B cell (primary cell): ENCODE measurements at regions not wholly inside any gene's neighbourhood (a gene's known extent, or its start where the extent isn't known, plus 50 kb on each side); places are given as distances from the start of the nearest gene placed in this dataset.

Source experiments
- ATAC-seq: fragments of 200-7000 bp; cut with Tn5 transposase; one replicate; pipeline ENCODE4 v1.10.0; 2021; ENCODE audit warnings: low read depth, mild to moderate bottlenecking, moderate number of reproducible peaks, moderate library complexity
- CTCF ChIA-PET: fragments of 350-600 bp; sonication (Branson Sonifier 250); formaldehyde crosslinking; loops from one replicate; lab custom pipeline; 2021; ENCODE audit warnings: antibody characterized with exemption, inconsistent platforms; lab: Charles Lee
- POLR2A ChIA-PET: fragments of 350-600 bp; sonication (Branson Sonifier 250); formaldehyde crosslinking; loops from one replicate; lab custom pipeline; 2021; ENCODE audit warnings: antibody characterized with exemption; lab: Charles Lee
- DNase-seq: peaks from one replicate; pipeline ENCODE4 v3.0.0; 2013
- H2AFZ ChIP-seq: 2 replicates; pipeline ENCODE4 v1.6.1; 2012; ENCODE audit warnings: mild to moderate bottlenecking, low read depth, low read length; ENCODE audit not compliant: insufficient read depth, poor library complexity, severe bottlenecking
- H3K27ac ChIP-seq, 2 donors: 1 replicate in 1 of 2; 2 replicates in 1 of 2; pipeline ENCODE4 v1.5.1; 2012 to 2013; ENCODE audit warnings: low read length in 2 of 2, mild to moderate bottlenecking in 2 of 2, moderate library complexity in 1 of 2
- H3K27me3 ChIP-seq, 4 experiments: fragments of 200-600 bp in 1 of 4; sonication (generic) in 1 of 4; replicated peaks in 1 of 4; 1 replicate in 2 of 4; 2 replicates in 2 of 4; pipeline versions ENCODE4 v1.6.1 to v1.7.0; 2013 to 2016; ENCODE audit warnings: low read length in 3 of 4, mild to moderate bottlenecking in 2 of 4, mixed read lengths in 1 of 4, moderate library complexity in 1 of 4; ENCODE audit not compliant: insufficient read depth in 4 of 4, control insufficient read depth in 3 of 4; ENCODE audit errors: control extremely low read depth in 1 of 4
- H3K36me3 ChIP-seq, 2 experiments: replicated peaks in 1 of 2; 1 replicate in 1 of 2; 2 replicates in 1 of 2; pipeline versions ENCODE4 v1.6.1 to v1.7.1; 2013; ENCODE audit warnings: low read length in 1 of 2; ENCODE audit not compliant: insufficient read depth in 2 of 2, control insufficient read depth in 1 of 2; ENCODE audit errors: control extremely low read depth in 1 of 2, extremely low read depth in 1 of 2
- H3K4me1 ChIP-seq, 2 donors: fragments of 200-600 bp in 1 of 2; sonication (generic) in 1 of 2; 1 replicate in 1 of 2; 2 replicates in 1 of 2; pipeline versions ENCODE4 v1.5.1 to v1.6.1; 2013 to 2017; ENCODE audit warnings: low read length in 2 of 2; ENCODE audit not compliant: control insufficient read depth in 2 of 2, insufficient read depth in 2 of 2
- H3K4me2 ChIP-seq: replicated peaks from 2 replicates; pipeline ENCODE3; 2012; ENCODE audit warnings: mild to moderate bottlenecking, low read depth, low read length; ENCODE audit not compliant: poor library complexity, severe bottlenecking
- H3K4me3 ChIP-seq, 5 experiments: fragments of 200-600 bp in 1 of 5; sonication (generic) in 1 of 5; 1 replicate in 3 of 5; 2 replicates in 2 of 5; pipeline versions ENCODE4 v1.5.1 to v1.7.0; 2011 to 2016; ENCODE audit warnings: low read length in 4 of 5, mild to moderate bottlenecking in 4 of 5, low read depth in 2 of 5, control low read depth in 1 of 5, moderate library complexity in 1 of 5; ENCODE audit not compliant: insufficient read depth in 1 of 5; ENCODE audit errors: control extremely low read depth in 1 of 5, extremely low read depth in 1 of 5
- H3K79me2 ChIP-seq: fragments of 200-600 bp; sonication (generic); one replicate; pipeline ENCODE4 v1.6.0; 2016; ENCODE audit warnings: low read length; ENCODE audit not compliant: control insufficient read depth, insufficient read depth
- H3K9ac ChIP-seq: fragments of 200-600 bp; sonication (generic); 2 replicates; pipeline ENCODE4 v1.6.1; 2017; ENCODE audit warnings: mild to moderate bottlenecking, low read length, moderate library complexity
- H3K9me3 ChIP-seq, 3 donors: one replicate each; pipeline versions ENCODE4 v1.6.1 to v1.7.1; 2013; ENCODE audit warnings: low read length in 2 of 3; ENCODE audit not compliant: control insufficient read depth in 2 of 3, insufficient read depth in 1 of 3; ENCODE audit errors: control extremely low read depth in 1 of 3
- H4K20me1 ChIP-seq: 2 replicates; pipeline ENCODE4 v1.6.0; 2012; ENCODE audit warnings: mild to moderate bottlenecking, low read length; ENCODE audit not compliant: insufficient read depth, control insufficient read depth, poor library complexity, severe bottlenecking
- H3K27ac Mint-ChIP-seq: one replicate; pipeline ENCODE4 v1.8.0; 2021; ENCODE audit warnings: mixed read lengths
- H3K27me3 Mint-ChIP-seq: one replicate; pipeline ENCODE4 v1.8.0; 2021; ENCODE audit warnings: mixed read lengths
- H3K4me1 Mint-ChIP-seq: one replicate; pipeline ENCODE4 v1.8.0; 2021; ENCODE audit warnings: mixed read lengths
- H3K4me3 Mint-ChIP-seq: one replicate; pipeline ENCODE4 v1.8.0; 2021; ENCODE audit warnings: mixed read lengths
- H3K9me3 Mint-ChIP-seq: one replicate; pipeline ENCODE4 v1.8.0; 2022; ENCODE audit warnings: mixed read lengths; ENCODE audit not compliant: insufficient read depth
- EZH2 ChIP-seq: IDR thresholded peaks from 2 replicates; pipeline ENCODE4 v1.6.1; 2012; ENCODE audit warnings: borderline replicate concordance, low read depth, mild to moderate bottlenecking, moderate library complexity, low read length; ENCODE audit not compliant: insufficient read depth, poor library complexity, severe bottlenecking
- WGBS: methylation state at CpG from one replicate; pipeline ENCODE4 v1.1.5; 2013; ENCODE audit warnings: missing lambda C conversion rate; ENCODE audit not compliant: insufficient coverage; 5-methylcytosine and 5-hydroxymethylcytosine counted together
- intact Hi-C: fragments of 100-400 bp; cut with micrococcal nuclease; formaldehyde crosslinking; loops from one replicate; pipeline ENCODE4 v1.10.0; 2022
- TF ChIP-seq, protein P1 (sequence below): fragments of 200-600 bp; IDR thresholded peaks from one replicate; pipeline ENCODE4 v1.8.0; 2022; ENCODE audit warnings: antibody characterized with exemption, mild to moderate bottlenecking

DNA sequence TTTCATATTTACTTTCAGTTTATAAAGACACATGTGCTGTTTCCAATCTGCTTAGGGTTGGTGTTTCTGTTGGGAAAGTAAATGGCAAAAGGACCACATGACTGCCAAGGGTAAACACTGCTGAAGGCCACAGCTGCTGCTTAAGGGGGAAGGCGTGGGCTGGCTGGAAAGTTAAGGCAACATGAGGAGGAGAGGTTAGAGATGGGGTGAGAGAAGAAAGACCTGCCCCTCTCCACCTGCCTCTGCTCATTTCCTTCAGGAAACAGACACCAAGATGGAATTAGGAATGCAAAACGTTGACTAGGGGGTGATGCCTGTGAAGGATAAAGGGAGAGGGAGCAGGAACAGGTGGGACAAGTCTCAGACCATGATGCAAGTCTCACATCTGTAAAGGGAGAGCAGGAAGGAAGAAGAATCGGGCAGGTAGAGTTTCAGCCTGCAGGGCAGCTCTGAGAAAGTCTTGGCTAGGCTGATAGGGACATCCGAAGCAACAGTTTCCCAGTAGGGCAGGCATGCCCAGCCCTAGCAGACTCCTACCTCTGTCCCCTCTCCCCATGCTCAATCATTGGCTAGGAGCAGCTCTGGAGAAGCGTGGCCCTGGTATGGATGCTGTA is 86.0 kb downstream of the CDC42EP3 start:
- Histone ChIP-seq H3K4me3 (peak overlapping the region in 2 of 5 experiments; percentile 2 to 15), H3K36me3 (no peaks in the 10 kb centered on the region), H3K9ac (peak overlapping the region; percentile 31), H3K9me3 (no peaks in the 10 kb centered on the region), H3K79me2 (no peaks in the 10 kb centered on the region), H3K27ac (no peak overlapping the region), H3K27me3 (no peaks in the 10 kb centered on the region), H2AFZ (peak overlapping the region; percentile 67), H3K4me1 (peaks cover 18 to 22% of the 10 kb centered on the region in 2 donors), H4K20me1 (no peaks in the 10 kb centered on the region), H3K4me2 (peak overlapping the region; percentile 42)
- no peaks in the 10 kb centered on the region for H3K9me3 Mint-ChIP-seq
- peak overlapping the region; percentile 56 for H3K27ac Mint-ChIP-seq
- WGBS = 46% methylated on average over 3 of the region's 5 CpGs
- H3K27me3 Mint-ChIP-seq = no peaks in the 10 kb centered on the region
- no peak for ATAC-seq
- ChIA-PET POLR2A (no interaction called here), CTCF (no interaction called here)
- no peak for DNase-seq
- no peak for TF ChIP-seq EZH2
- TF ChIP-seq, protein P1, sequence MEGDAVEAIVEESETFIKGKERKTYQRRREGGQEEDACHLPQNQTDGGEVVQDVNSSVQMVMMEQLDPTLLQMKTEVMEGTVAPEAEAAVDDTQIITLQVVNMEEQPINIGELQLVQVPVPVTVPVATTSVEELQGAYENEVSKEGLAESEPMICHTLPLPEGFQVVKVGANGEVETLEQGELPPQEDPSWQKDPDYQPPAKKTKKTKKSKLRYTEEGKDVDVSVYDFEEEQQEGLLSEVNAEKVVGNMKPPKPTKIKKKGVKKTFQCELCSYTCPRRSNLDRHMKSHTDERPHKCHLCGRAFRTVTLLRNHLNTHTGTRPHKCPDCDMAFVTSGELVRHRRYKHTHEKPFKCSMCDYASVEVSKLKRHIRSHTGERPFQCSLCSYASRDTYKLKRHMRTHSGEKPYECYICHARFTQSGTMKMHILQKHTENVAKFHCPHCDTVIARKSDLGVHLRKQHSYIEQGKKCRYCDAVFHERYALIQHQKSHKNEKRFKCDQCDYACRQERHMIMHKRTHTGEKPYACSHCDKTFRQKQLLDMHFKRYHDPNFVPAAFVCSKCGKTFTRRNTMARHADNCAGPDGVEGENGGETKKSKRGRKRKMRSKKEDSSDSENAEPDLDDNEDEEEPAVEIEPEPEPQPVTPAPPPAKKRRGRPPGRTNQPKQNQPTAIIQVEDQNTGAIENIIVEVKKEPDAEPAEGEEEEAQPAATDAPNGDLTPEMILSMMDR = no peak
- intact Hi-C loops = loop anchor here (2.0 kb wide), 1 partner anchor 15 kb away; no protein-coding TSS in a partner anchor
- peak overlapping the region; percentile 63 for H3K4me3 Mint-ChIP-seq
- peaks cover 48% of the 10 kb centered on the region for H3K4me1 Mint-ChIP-seq

DNA sequence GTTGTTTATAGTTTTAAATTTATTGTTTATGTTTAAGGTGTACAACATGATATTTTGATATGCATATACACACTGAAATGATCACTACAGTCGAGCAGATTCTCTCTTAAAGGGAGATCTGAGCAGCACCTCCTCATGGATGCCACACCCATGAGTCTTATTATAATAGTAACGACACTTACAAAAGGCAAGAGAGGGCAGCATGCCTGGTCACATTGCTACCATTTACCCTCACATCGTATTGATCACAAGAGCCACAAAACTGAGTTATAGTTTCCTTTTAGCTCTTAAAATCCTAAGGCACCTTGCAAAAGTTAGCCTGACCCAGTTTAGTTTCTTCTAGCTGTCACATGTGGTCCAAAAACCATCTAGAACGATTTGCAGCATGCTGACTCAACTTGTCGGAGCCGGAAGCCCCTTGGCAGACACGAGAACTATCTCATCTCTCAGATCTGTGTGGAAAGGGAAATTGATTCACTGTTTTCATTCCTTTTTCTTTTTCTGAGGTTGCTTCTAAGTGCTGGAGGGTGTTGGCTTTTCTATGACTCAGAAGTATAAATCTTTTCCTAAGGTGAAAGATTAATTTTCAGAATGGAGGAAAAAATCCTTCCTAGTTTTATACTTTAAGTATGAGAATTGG is 85.3 kb downstream of the CDC42EP3 start:
- no peaks in the 10 kb centered on the region for H3K27me3 Mint-ChIP-seq
- Histone ChIP-seq H3K4me2 (peak overlapping the region; percentile 29), H4K20me1 (no peaks in the 10 kb centered on the region), H3K79me2 (no peaks in the 10 kb centered on the region), H3K9me3 (no peaks in the 10 kb centered on the region), H3K27me3 (no peaks in the 10 kb centered on the region), H3K36me3 (no peaks in the 10 kb centered on the region), H3K4me3 (no peak overlapping the region), H3K4me1 (peaks cover 18 to 22% of the 10 kb centered on the region in 2 donors), H2AFZ (peak overlapping the region; percentile 10), H3K27ac (no peak overlapping the region), H3K9ac (no peak overlapping the region)
- no peaks in the 10 kb centered on the region for H3K9me3 Mint-ChIP-seq
- ATAC-seq (no peak), DNase-seq (no peak)
- POLR2A ChIA-PET = no interaction called here
- WGBS = 21% methylated on average over 2 of the region's 7 CpGs
- H3K27ac Mint-ChIP-seq = no peak overlapping the region
- CTCF ChIA-PET = no interaction called here
- peaks cover 48% of the 10 kb centered on the region for H3K4me1 Mint-ChIP-seq
- intact Hi-C loops = loop anchor here (2.0 kb wide), 1 partner anchor 15 kb away; no protein-coding TSS in a partner anchor
- peak overlapping the region; percentile 33 for H3K4me3 Mint-ChIP-seq
- TF ChIP-seq EZH2 = no peak
- TF ChIP-seq, protein P1 = no peak
